Activated naive CD8-positive, alpha-beta T cell treated with anti-CD3 and anti-CD28 coated beads, Interleukin-2, amount 10 ng/mL, durations not matched to agents 7 days and 5 days (primary cell): ENCODE measurements at regions not wholly inside any gene's neighbourhood (a gene's known extent, or its start where the extent isn't known, plus 50 kb on each side); places are given as distances from the start of the nearest gene placed in this dataset.
"Not testable (repeated sequence)": the region's sequence is repeated elsewhere in the genome, so short reads cannot be mapped to it uniquely, and the experiment has no call there.

Source experiments
- ATAC-seq: fragments of 150-1000 bp; cut with Tn5 transposase; one replicate; pipeline ENCODE4 v1.10.0; 2021; ENCODE audit warnings: low read depth, moderate library complexity
- POLR2A ChIA-PET: fragments of 350-600 bp; sonication (Branson Sonifier 250); formaldehyde crosslinking; loops from one replicate; lab custom pipeline; 2021; ENCODE audit warnings: antibody characterized with exemption; lab: Charles Lee
- DNase-seq: peaks from one replicate; pipeline ENCODE4 v3.0.0; 2021
- H3K27ac Mint-ChIP-seq: one replicate; pipeline ENCODE4 v1.8.0; 2022; ENCODE audit warnings: mild to moderate bottlenecking, mixed read lengths
- H3K27me3 Mint-ChIP-seq: one replicate; pipeline ENCODE4 v1.8.0; 2022; ENCODE audit warnings: mild to moderate bottlenecking, moderate library complexity, mixed read lengths
- H3K36me3 Mint-ChIP-seq: one replicate; pipeline ENCODE4 v1.8.0; 2021; ENCODE audit warnings: mild to moderate bottlenecking, mixed read lengths
- H3K4me1 Mint-ChIP-seq: one replicate; pipeline ENCODE4 v1.8.0; 2021; ENCODE audit warnings: mixed read lengths
- H3K4me3 Mint-ChIP-seq: one replicate; pipeline ENCODE4 v1.8.0; 2022; ENCODE audit warnings: mild to moderate bottlenecking, moderate library complexity, mixed read lengths
- H3K9me3 Mint-ChIP-seq: one replicate; pipeline ENCODE4 v1.8.0; 2021; ENCODE audit warnings: mixed read lengths

DNA sequence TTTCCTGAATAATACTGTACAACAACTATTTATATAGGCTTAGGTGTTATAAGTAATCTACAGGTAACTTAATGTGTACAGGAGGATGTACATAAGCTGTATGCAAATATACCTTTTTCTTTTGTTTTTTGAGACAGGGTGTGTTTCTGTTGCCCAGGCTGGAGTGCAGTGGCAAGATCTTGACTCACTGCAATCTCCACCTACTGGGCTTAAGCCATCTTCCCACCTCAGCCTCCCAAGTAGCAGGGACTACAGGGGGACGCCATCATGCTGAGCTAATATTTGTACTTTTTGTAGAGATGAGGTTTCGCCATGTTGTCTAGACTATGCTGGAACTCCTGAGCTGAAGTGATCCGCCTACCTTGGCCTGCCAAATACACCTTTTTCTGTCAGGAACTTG, 191.7 kb upstream of the ZNF217 start:
- ATAC-seq, result no peak
- H3K27me3 Mint-ChIP-seq, result no peaks in the 10 kb centered on the region
- H3K36me3 Mint-ChIP-seq, result peaks cover 2% of the 10 kb centered on the region
- H3K4me1 Mint-ChIP-seq, result peaks cover 7% of the 10 kb centered on the region
- H3K9me3 Mint-ChIP-seq, result peaks cover 2% of the 10 kb centered on the region
- DNase-seq, result no peak
- H3K27ac Mint-ChIP-seq, result no peak overlapping the region
- H3K4me3 Mint-ChIP-seq, result no peak overlapping the region
- POLR2A ChIA-PET, result interaction anchor here (0.6 to 1.0 kb wide), 2 partner anchors 45 to 191 kb away, joined by 3 to 7 read pairs; partner anchors contain the start of gene ZNF217

DNA sequence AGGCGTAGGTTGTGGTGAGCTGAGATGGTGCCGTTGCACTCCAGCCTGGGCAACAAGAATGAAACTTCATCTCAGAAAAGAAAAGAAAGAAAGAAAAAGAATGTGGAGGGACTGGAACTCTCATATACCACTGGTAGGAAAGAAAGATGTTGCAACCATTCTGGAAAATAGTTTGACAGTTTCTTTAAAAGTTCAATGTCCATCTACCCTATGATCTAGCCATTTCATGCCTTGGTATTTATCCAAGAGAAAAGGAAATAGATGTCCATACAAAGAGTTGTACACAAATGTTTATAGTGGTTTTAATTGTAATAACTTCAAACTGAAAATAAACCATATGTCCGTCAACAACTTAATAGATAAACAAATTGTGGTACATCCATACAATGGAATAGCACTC, 190.1 kb upstream of the ZNF217 start:
- Mint-ChIP-seq H3K9me3 (peaks cover 2% of the 10 kb centered on the region), H3K27me3 (no peaks in the 10 kb centered on the region), H3K4me1 (peaks cover 7% of the 10 kb centered on the region), H3K4me3 (no peak overlapping the region), H3K27ac (no peak overlapping the region), H3K36me3 (peaks cover 2% of the 10 kb centered on the region)
- POLR2A ChIA-PET, result no interaction called here
- DNase-seq (no peak), ATAC-seq (no peak)

DNA sequence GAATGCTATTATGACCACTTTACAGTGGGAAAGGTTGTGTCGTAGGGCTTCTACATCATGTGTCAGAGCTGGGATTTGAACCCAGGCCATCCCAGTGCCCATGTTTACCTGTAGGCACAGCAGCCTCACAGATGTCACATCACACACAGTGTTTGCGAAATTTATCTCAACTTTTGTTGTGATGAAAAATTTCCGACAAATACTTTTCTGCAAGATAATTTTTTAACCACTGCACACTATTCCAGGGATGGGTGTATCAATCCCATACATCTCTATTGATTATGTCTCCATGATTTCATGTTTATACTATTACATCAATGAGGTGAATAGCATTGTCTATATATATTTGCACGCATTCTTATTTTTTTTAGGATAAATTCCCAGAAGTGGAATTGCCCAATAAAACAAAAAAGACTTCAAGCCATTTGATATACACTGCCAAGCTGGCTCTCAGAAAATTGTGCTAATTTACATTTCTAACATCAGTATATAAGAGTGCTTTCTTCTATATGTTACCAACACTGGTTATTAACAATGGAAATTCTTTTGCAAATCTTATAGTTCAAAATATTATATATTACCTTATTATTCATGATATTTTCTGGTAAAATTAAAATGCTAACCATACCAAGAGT, 189.1 kb upstream of the ZNF217 start:
- Mint-ChIP-seq H3K36me3 (peaks cover 2% of the 10 kb centered on the region), H3K27me3 (no peaks in the 10 kb centered on the region), H3K4me1 (peaks cover 7% of the 10 kb centered on the region), H3K9me3 (peaks cover 2% of the 10 kb centered on the region), H3K27ac (no peak overlapping the region), H3K4me3 (no peak overlapping the region)
- ATAC-seq (no peak), DNase-seq (no peak)
- POLR2A ChIA-PET, result no interaction called here

DNA sequence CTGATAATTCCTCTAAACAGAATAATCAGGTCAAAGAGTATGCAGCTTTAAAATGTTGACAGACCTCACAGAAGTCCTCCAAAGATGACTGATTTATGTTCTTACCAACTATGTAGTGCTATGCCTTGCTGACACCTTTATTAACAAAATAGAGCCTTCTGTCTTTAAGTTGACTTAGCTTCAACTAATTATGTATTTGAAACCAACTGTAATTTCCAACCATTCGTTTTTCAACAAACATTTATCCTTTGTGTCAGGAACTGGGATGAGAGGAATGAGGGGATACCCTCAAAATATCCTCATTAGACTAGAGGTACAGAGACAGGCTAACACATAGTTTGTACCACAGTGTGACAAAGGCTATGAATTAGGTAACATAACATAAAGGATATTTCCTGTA, 186.2 kb upstream of the ZNF217 start:
- DNase-seq (no peak), ATAC-seq (no peak)
- Mint-ChIP-seq H3K27ac (no peak overlapping the region), H3K4me3 (no peak overlapping the region), H3K36me3 (peaks cover 2% of the 10 kb centered on the region), H3K27me3 (no peaks in the 10 kb centered on the region), H3K9me3 (peaks cover 2% of the 10 kb centered on the region), H3K4me1 (no peaks in the 10 kb centered on the region)
- POLR2A ChIA-PET, result interaction anchor here (0.5 to 1.1 kb wide), 2 partner anchors 12 to 92 kb away, joined by 3 read pairs; no protein-coding TSS in a partner anchor

DNA sequence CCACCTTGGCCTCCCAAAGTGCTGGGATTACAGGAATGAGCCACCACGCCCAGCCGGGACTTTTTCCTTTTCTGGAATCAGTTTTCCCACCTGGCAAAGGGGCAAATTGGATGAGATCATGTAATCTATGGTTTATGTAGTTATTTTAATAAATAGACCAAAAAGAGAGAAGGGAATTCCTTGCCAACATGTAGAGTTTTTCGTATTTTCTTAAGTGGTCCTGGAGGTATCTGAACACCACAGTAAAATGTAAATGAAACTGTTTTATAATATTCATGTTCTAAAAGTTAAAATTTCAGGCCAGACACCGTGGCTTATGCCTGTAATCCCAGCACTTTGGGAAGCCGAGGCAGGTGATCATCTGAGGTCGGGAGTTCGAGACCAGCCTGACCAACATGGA, 185.1 kb upstream of the ZNF217 start:
- H3K36me3 Mint-ChIP-seq, result no peaks in the 10 kb centered on the region
- POLR2A ChIA-PET, result no interaction called here
- no peak for DNase-seq
- ATAC-seq, result no peak
- H3K27ac Mint-ChIP-seq, result no peak overlapping the region
- H3K4me1 Mint-ChIP-seq, result no peaks in the 10 kb centered on the region
- no peak overlapping the region for H3K4me3 Mint-ChIP-seq
- no peaks in the 10 kb centered on the region for H3K27me3 Mint-ChIP-seq
- no peaks in the 10 kb centered on the region for H3K9me3 Mint-ChIP-seq

DNA sequence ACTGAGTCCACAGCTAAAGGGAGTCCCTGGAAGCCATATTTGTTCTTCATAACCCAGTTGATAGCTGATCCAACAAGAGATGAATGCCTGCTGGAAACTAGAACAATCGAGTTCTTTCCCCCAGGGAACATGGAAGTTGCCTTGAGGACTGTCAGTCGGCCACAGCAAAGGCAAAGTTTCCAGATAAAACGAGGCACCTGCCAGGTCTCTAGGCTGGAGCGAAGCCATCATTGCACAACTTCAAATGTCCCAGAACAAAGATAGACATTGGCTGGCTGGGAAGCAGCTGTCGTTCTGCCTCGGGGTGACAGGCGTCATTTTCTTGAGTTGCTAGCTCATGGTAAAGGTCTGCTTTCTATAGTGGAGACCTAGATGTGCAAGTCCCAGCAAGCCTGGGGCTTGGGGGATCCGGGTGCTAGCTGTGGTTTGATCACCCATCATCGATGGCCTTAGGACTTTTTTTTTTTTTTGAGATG, 184.4 kb upstream of the ZNF217 start:
- no peak overlapping the region for H3K27ac Mint-ChIP-seq
- no peaks in the 10 kb centered on the region for H3K9me3 Mint-ChIP-seq
- POLR2A ChIA-PET, result no interaction called here
- H3K36me3 Mint-ChIP-seq, result no peaks in the 10 kb centered on the region
- no peak for ATAC-seq
- no peak overlapping the region for H3K4me3 Mint-ChIP-seq
- DNase-seq, result no peak
- H3K4me1 Mint-ChIP-seq, result peaks cover 2% of the 10 kb centered on the region
- H3K27me3 Mint-ChIP-seq, result no peaks in the 10 kb centered on the region

DNA sequence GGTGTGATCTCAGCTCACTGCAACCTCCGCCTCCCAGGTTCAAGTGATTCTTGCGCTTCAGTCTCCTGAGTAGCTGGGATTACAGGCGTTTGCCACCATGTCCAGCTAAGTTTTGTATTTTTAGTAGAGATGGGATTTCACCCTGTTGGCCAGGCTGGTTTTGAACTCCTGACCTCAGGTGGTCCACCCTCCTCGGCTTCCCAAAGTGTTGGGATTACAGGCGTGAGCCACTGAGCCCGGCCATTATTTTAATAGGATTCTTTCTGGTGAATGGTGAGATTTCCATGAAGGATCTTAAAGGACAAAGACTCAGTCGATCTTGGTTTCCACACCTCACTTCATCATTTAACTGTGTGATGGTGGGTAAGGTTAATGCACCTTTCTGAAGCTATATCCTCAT, 183.8 kb upstream of the ZNF217 start:
- DNase-seq, POLR2A ChIA-PET, H3K4me1 Mint-ChIP-seq, H3K4me3 Mint-ChIP-seq, ATAC-seq, H3K9me3 Mint-ChIP-seq, H3K27ac Mint-ChIP-seq, H3K27me3 Mint-ChIP-seq, H3K36me3 Mint-ChIP-seq: not testable (repeated sequence)

DNA sequence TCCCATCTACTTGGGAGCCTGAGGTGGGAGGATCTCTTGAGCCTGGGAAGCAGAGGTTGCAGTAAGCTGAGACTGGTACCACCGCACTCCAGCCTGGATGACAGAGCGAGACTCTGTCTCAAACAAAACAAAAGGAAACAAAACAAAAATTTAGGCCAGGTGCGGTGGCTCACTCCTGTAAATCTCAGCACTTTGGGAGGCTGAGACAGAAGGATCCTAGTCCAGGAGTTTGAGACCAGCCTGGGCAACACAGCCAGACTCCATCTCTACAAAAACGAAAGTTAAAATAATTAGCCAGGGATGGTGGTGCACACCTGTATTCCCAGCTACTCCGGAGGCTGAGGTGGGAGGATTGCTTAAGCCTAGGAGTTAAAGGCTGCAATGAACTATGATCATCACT, 183.2 kb upstream of the ZNF217 start:
- Mint-ChIP-seq H3K9me3 (no peaks in the 10 kb centered on the region), H3K36me3 (no peaks in the 10 kb centered on the region), H3K27ac (no peak overlapping the region), H3K27me3 (no peaks in the 10 kb centered on the region), H3K4me1 (peaks cover 2% of the 10 kb centered on the region), H3K4me3 (no peak overlapping the region)
- POLR2A ChIA-PET, result no interaction called here
- DNase-seq (no peak), ATAC-seq (no peak)

DNA sequence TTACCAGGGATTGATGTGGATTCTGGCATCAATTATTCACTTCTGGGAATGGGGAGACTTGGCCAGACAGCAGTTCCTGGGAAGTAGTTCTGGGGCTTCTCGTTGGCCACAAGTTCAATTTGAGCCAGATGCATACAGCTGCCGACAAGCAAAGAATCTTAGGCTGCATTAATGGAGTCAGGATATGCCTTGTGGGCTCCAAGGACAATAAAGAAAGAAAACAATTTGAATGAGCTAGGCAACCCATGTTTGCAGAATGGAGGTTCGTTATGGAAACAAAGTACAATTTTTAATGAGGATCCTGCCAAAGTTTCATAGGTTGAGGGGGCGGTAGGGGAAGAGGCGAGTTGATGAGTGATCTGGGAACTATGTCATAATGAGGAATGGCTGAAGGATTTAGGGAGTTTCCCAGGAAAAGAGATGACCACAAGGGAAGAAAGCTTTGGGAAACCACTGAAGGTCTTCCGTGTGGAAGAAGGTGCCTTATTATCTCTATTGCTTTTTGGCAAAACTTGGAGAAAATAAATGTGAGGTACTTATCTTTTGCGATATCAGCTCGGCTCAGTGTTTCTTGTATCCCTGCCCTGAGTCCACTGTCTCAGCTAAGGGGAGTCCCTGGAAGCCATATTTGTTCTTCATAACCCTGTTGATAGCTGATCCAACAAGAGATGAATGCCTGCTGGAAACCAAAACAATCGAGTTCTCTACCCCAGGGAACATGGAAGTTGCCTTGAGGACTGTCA, 181.0 kb upstream of the ZNF217 start:
- ATAC-seq (no peak), DNase-seq (no peak)
- POLR2A ChIA-PET, result no interaction called here
- H3K9me3 Mint-ChIP-seq, result no peaks in the 10 kb centered on the region
- H3K27me3 Mint-ChIP-seq, result no peaks in the 10 kb centered on the region
- no peak overlapping the region for H3K4me3 Mint-ChIP-seq
- H3K36me3 Mint-ChIP-seq, result no peaks in the 10 kb centered on the region
- H3K27ac Mint-ChIP-seq, result no peak overlapping the region
- peaks cover 2% of the 10 kb centered on the region for H3K4me1 Mint-ChIP-seq

DNA sequence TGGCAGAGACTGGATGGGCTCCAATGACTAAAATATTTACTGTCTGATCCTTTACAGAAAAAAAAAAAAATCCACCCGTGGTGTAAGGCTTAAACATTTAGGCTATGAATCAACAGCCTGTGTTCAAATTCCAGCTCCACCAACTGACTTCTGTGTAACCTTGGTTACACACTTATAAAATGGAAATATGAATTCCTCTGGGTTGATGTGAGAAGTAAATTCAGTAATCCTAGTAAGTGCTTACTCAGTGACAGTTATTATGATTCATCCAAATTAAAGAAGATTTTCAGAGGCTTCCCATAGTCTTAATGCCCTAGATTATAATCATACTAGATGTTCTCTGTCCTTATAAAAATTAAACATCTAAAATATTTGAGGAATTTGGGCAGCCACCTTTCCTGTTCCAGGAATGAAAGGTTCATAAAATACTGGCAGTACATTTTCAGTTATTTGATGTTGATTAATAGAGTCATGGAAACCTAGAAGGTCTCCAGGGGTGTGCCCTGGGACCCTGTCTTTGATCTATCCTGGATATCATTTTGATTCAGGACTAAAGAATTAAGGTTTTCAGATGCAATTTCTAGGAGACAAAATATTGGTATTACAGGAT, 180.3 kb upstream of the ZNF217 start:
- Mint-ChIP-seq H3K4me1 (peaks cover 2% of the 10 kb centered on the region), H3K36me3 (no peaks in the 10 kb centered on the region), H3K4me3 (no peak overlapping the region), H3K9me3 (no peaks in the 10 kb centered on the region), H3K27me3 (no peaks in the 10 kb centered on the region), H3K27ac (no peak overlapping the region)
- DNase-seq (no peak), ATAC-seq (no peak)
- POLR2A ChIA-PET, result no interaction called here

DNA sequence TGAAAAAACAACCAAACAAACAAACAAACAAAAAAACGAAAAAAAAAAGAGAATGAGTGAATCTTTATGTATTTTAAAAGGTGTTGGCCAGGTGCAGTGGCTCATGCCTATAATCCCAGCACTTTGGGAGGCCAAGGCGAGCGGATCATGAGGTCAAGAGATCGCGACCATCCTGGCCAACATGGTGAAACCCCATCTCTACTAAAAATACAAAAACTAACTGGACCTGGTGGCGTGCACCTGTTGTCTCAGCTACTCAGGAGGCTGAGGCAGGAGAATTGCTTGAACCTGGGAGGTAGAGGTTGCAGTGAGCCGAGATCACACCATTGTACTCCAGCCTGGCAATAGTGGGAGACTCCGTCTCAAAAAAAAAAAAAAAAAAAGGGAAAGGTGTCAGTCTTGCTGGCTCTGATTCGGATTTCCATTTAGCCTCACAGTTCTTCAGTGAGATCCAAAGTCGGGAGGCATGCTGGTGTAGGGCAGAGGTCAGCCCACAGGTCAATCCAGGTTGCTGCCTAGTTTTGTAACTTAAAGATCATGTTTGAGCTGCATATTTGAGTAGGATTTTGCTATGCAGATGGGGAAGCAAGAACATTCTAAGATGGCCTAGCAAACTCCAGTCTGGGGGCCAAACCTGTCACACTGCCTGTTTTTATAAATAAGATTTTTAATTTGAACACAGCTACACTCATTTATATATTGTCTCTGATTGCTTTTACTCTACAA, 179.6 kb upstream of the ZNF217 start:
- H3K4me3 Mint-ChIP-seq, H3K9me3 Mint-ChIP-seq, H3K27ac Mint-ChIP-seq, H3K36me3 Mint-ChIP-seq, ATAC-seq, H3K4me1 Mint-ChIP-seq, DNase-seq, H3K27me3 Mint-ChIP-seq, POLR2A ChIA-PET: not testable (repeated sequence)

DNA sequence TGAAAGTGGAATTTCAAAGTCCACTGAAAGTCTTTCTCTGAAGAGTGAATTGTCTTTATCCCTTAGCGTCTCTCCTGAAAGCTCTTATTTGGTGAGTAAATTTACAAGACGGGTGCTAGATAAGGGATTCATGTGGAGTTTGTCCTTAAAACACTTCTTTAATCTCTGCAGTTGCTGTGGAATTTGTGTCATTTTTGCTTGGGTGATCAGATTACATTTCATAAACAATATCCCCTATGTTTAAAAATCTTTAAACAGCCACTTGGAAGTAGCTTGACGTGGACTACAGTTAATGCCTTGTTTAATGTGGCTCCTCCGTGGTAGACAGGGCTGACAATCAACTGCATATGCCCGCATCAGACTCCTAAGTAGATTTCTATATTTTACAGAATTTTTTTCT, 175.4 kb upstream of the ZNF217 start:
- Mint-ChIP-seq H3K27ac (no peak overlapping the region), H3K27me3 (no peaks in the 10 kb centered on the region), H3K9me3 (no peaks in the 10 kb centered on the region), H3K4me1 (peaks cover 9% of the 10 kb centered on the region), H3K36me3 (no peaks in the 10 kb centered on the region), H3K4me3 (no peak overlapping the region)
- ATAC-seq (no peak), DNase-seq (no peak)
- POLR2A ChIA-PET, result no interaction called here

DNA sequence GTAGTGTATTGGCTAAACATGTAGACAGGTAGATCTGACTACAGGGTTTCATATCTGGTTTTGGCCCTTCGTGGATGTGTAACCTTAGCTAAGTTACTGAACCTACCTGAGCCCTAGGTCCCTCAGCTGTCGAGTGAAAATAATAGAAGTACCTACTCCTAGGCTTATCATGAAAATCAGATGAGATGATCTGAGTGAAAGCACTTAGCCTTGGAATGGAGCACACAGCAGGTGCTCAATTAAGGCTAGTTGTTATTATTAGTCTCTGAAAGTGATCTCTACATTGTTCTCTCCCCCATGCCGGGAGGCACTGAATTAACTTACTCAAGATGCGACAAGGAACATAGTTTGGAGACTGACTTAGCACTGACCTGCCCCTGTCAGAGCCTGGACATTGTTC, 174.7 kb upstream of the ZNF217 start:
- Mint-ChIP-seq H3K9me3 (no peaks in the 10 kb centered on the region), H3K4me3 (no peak overlapping the region), H3K4me1 (peaks cover 8% of the 10 kb centered on the region), H3K27me3 (no peaks in the 10 kb centered on the region), H3K27ac (no peak overlapping the region), H3K36me3 (no peaks in the 10 kb centered on the region)
- POLR2A ChIA-PET, result interaction anchor here (0.5 kb wide), 1 partner anchor 134 kb away, joined by 3 read pairs; no protein-coding TSS in a partner anchor
- DNase-seq, result no peak
- no peak for ATAC-seq
